ENCODE measurements at regions not wholly inside any gene's neighbourhood (a gene's known extent, or its start where the extent isn't known, plus 50 kb on each side); places are given as distances from the start of the nearest gene placed in this dataset.

- DNase-seq = no peak
Observed at GRCh38 chr20:24332956-24333355, 136.5 kb upstream of the SYNDIG1 start.

GRCh38 chr20:24331939-24332338 is 137.5 kb upstream of the SYNDIG1 start:
- DNase-seq = no peak

GRCh38 chr20:24328901-24329300 is 140.5 kb upstream of the SYNDIG1 start:
- DNase-seq = no peak

GRCh38 chr20:24321973-24322372 is 147.5 kb upstream of the SYNDIG1 start:
- DNase-seq = no peak

GRCh38 chr20:24318569-24319352 is 150.7 kb upstream of the SYNDIG1 start:
- no peak for DNase-seq

- no peak for DNase-seq
Observed at GRCh38 chr20:24317224-24317623, 152.2 kb upstream of the SYNDIG1 start.

GRCh38 chr20:24316731-24317130 is 152.7 kb upstream of the SYNDIG1 start:
- no peak for DNase-seq

GRCh38 chr20:24314053-24314452 is 155.4 kb upstream of the SYNDIG1 start:
- DNase-seq = no peak

GRCh38 chr20:24309596-24309995 is 159.8 kb upstream of the SYNDIG1 start:
- no peak for DNase-seq

GRCh38 chr20:24305371-24305770 is 164.1 kb upstream of the SYNDIG1 start:
- no peak for DNase-seq

GRCh38 chr20:24304291-24304690 is 165.1 kb upstream of the SYNDIG1 start:
- no peak for DNase-seq

GRCh38 chr20:24303393-24304170 is 165.8 kb upstream of the SYNDIG1 start:
- no peak for DNase-seq

- no peak for DNase-seq
Observed at GRCh38 chr20:24297993-24298392, 171.4 kb upstream of the SYNDIG1 start.

GRCh38 chr20:24296477-24297261 is 172.8 kb upstream of the SYNDIG1 start:
- DNase-seq = no peak

GRCh38 chr20:24291014-24291413 is 178.4 kb upstream of the SYNDIG1 start:
- no peak for DNase-seq

GRCh38 chr20:24289737-24290481 is 179.5 kb upstream of the SYNDIG1 start:
- DNase-seq = no peak

- DNase-seq = no peak
Observed at GRCh38 chr20:24283186-24283585, 186.2 kb upstream of the SYNDIG1 start.

- DNase-seq = no peak
Observed at GRCh38 chr20:24277196-24277595, 192.2 kb upstream of the SYNDIG1 start.

- no peak for DNase-seq
Observed at GRCh38 chr20:24275946-24276705, 193.3 kb upstream of the SYNDIG1 start.

GRCh38 chr20:24273251-24273650 is 196.2 kb upstream of the SYNDIG1 start:
- DNase-seq = no peak

GRCh38 chr20:24261351-24261750 is 208.1 kb upstream of the SYNDIG1 start:
- DNase-seq = no peak

GRCh38 chr20:24257171-24257570 is 212.3 kb upstream of the SYNDIG1 start:
- no peak for DNase-seq

Data from NCI-H69 (cell line).